Endothelial cell of umbilical vein (primary cell): ENCODE measurements at regions not wholly inside any gene's neighbourhood (a gene's known extent, or its start where the extent isn't known, plus 50 kb on each side); places are given as distances from the start of the nearest gene placed in this dataset.

Source experiments
- BruUV-seq: library from RNA; stranded (reverse); fragments of 400-500 nt; replicated peaks from 2 replicates; lab custom pipeline; 2021; lab: Mats Ljungman, UMichigan
- CTCF ChIA-PET: fragments of 300-600, 350-600 bp; sonication (Branson Sonifier 250); formaldehyde crosslinking; loops from one replicate; lab custom pipeline; 2021; ENCODE audit warnings: antibody characterized with exemption, inconsistent platforms; lab: Charles Lee
- POLR2A ChIA-PET: fragments of 300-600, 350-600 bp; sonication (Branson Sonifier 250); formaldehyde crosslinking; loops from one replicate; lab custom pipeline; 2021; ENCODE audit warnings: antibody characterized with exemption, inconsistent platforms; lab: Charles Lee
- DNase-seq: peaks from one replicate; pipeline ENCODE4 v3.0.0-alpha.2; 2011; ENCODE audit warnings: low read depth, low spot score
- FAIRE-seq: peaks from 2 replicates; lab custom pipeline; 2011; peaks lifted over from hg19 to GRCh38; lab: Jason Lieb, UNC
- H2AFZ ChIP-seq: 2 replicates; pipeline ENCODE4 v1.6.0; 2012; ENCODE audit warnings: low read depth, low read length, control low read depth, inconsistent platforms
- H3K27ac ChIP-seq: 2 replicates; pipeline ENCODE4 v1.5.1; 2011; ENCODE audit warnings: low read depth, mild to moderate bottlenecking, control low read depth, low read length, moderate library complexity; ENCODE audit not compliant: insufficient read depth
- H3K27me3 ChIP-seq, 2 experiments: 2 replicates each; pipeline versions ENCODE4 v1.6.0 to v1.6.1; 2011; ENCODE audit warnings: low read length in 2 of 2, mixed read lengths in 1 of 2; ENCODE audit not compliant: control insufficient read depth in 2 of 2, insufficient read depth in 2 of 2
- H3K36me3 ChIP-seq, 2 experiments: 2 replicates in 1 of 2; 3 replicates in 1 of 2; pipeline ENCODE4 v1.5.1; 2011; ENCODE audit warnings: low read length in 2 of 2, mild to moderate bottlenecking in 1 of 2, moderate library complexity in 1 of 2; ENCODE audit not compliant: control insufficient read depth in 2 of 2, insufficient read depth in 2 of 2; ENCODE audit errors: extremely low read depth in 1 of 2
- H3K4me1 ChIP-seq: 3 replicates; pipeline ENCODE4 v1.5.1; 2011; ENCODE audit warnings: mild to moderate bottlenecking, low read length; ENCODE audit not compliant: control insufficient read depth, insufficient read depth; ENCODE audit errors: extremely low read depth
- H3K4me2 ChIP-seq: 2 replicates; pipeline ENCODE4 v1.6.1; 2011; ENCODE audit warnings: low read length, control low read depth, mixed read lengths; ENCODE audit not compliant: insufficient read depth
- H3K4me3 ChIP-seq, 3 experiments: fragments of 200-600 bp in 1 of 3; sonication (generic), shearing (Covaris generic) in 1 of 3; replicated peaks in 1 of 3; 2 replicates each; pipeline ENCODE4 v1.5.1; 2011 to 2016; ENCODE audit warnings: control low read depth in 3 of 3, low read length in 3 of 3, mild to moderate bottlenecking in 2 of 3, inconsistent platforms in 1 of 3, low read depth in 1 of 3, moderate library complexity in 1 of 3; ENCODE audit not compliant: insufficient read depth in 1 of 3
- H3K79me2 ChIP-seq: 2 replicates; pipeline ENCODE4 v1.6.0; 2012; ENCODE audit warnings: low read length, inconsistent platforms; ENCODE audit not compliant: control insufficient read depth, insufficient read depth
- H3K9ac ChIP-seq: replicated peaks from 2 replicates; pipeline ENCODE3; 2011; ENCODE audit warnings: low read length, control low read depth; ENCODE audit not compliant: insufficient read depth; ENCODE audit errors: extremely low read depth
- H3K9me1 ChIP-seq: replicated peaks from 3 replicates; pipeline ENCODE4 v1.6.0; 2011; ENCODE audit warnings: mild to moderate bottlenecking, low read length; ENCODE audit not compliant: control insufficient read depth, insufficient read depth; ENCODE audit errors: extremely low read depth
- H3K9me3 ChIP-seq: replicated peaks from 2 replicates; pipeline ENCODE4 v1.5.1; 2012; ENCODE audit warnings: low read length, inconsistent platforms; ENCODE audit not compliant: control insufficient read depth, insufficient read depth
- H4K20me1 ChIP-seq: replicated peaks from 2 replicates; pipeline ENCODE3; 2011; ENCODE audit warnings: mild to moderate bottlenecking, low read length; ENCODE audit not compliant: control insufficient read depth, insufficient read depth; ENCODE audit errors: extremely low read depth
- FOS ChIP-seq: IDR thresholded peaks from 2 replicates; pipeline ENCODE4 v1.6.1; 2011; ENCODE audit warnings: mild to moderate bottlenecking, low read length, moderate library complexity, borderline replicate concordance; ENCODE audit not compliant: insufficient read depth
- GATA2 ChIP-seq: IDR thresholded peaks from 2 replicates; pipeline ENCODE4 v1.7.0; 2011; ENCODE audit warnings: low read depth, mild to moderate bottlenecking, moderate library complexity, mixed read lengths, low read length; ENCODE audit not compliant: insufficient read length, insufficient read depth
- JUN ChIP-seq: IDR thresholded peaks from 2 replicates; pipeline ENCODE4 v1.6.1; 2011; ENCODE audit warnings: borderline replicate concordance, low read depth; ENCODE audit not compliant: insufficient read length, insufficient read depth
- MYC ChIP-seq: IDR thresholded peaks from one replicate; pipeline ENCODE4 v1.6.1; 2011; ENCODE audit warnings: mild to moderate bottlenecking, low read depth, low read length
- POLR2A ChIP-seq: IDR thresholded peaks from 2 replicates; pipeline ENCODE4 v1.6.1; 2012; ENCODE audit warnings: low read depth, mild to moderate bottlenecking, control low read depth, low read length
- POLR2AphosphoS5 ChIP-seq: IDR thresholded peaks from 2 replicates; pipeline ENCODE4 v1.6.1; 2012; ENCODE audit warnings: low read depth, mild to moderate bottlenecking, control low read depth, low read length, moderate library complexity; ENCODE audit not compliant: insufficient read depth
- dilution Hi-C: fragments of 300-500 bp; cut with MboI; formaldehyde crosslinking; loops from one replicate; pipeline ENCODE4 v1.15.0; 2019; ENCODE audit warnings: low sequenced_read_pairs; ENCODE audit not compliant: extremely low pct_ligation_motif_present
- intact Hi-C: fragments of 100-400 bp; cut with micrococcal nuclease; formaldehyde crosslinking; loops from one replicate; pipeline ENCODE4 v1.10.0; 2022
- TF ChIP-seq, protein P1 (sequence below), 2 donors: IDR thresholded peaks; 1 replicate in 1 of 2; 2 replicates in 1 of 2; pipeline ENCODE4 v1.5.1; 2011; ENCODE audit warnings: low read length in 2 of 2, mild to moderate bottlenecking in 2 of 2, moderate library complexity in 2 of 2, control low read depth in 1 of 2, inconsistent platforms in 1 of 2, low read depth in 1 of 2; ENCODE audit not compliant: insufficient read depth in 1 of 2; ENCODE audit errors: extremely low read depth in 1 of 2
- TF ChIP-seq, protein P2 (sequence below): IDR thresholded peaks from 2 replicates; pipeline ENCODE4 v1.6.1; 2011; ENCODE audit not compliant: insufficient read depth, insufficient read length

DNA sequence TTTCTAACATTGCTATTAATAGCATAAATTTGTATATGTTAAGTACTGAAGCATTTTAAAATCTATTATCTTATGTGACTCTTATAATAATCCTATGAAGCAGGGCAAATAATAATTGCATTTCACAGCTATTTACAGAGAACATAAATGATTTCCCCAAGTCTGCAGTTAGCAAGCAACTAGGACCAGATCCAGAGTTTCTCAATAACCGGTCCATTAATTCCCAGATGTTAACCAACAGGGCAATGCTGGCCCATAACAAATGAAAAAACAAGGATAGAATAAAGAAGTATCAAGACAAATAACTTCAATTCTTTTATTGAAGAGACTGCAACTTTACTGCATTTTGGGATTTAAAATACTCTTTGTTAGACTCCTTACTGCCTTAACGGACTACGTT, 91.7 kb upstream of the SPTBN1 start:
- H3K9me3 ChIP-seq: no peaks in the 10 kb centered on the region
- H4K20me1 ChIP-seq: no peaks in the 10 kb centered on the region
- H3K4me1 ChIP-seq: peaks cover 15% of the 10 kb centered on the region
- no peaks in the 10 kb centered on the region for H3K9me1 ChIP-seq
- H3K27ac ChIP-seq: no peak overlapping the region
- DNase-seq (no peak), FAIRE-seq (no peak)
- intact Hi-C loops: loop anchor here (5.0 kb wide), 1 partner anchor 53 kb away; no protein-coding TSS in a partner anchor
- BruUV-seq: no TSS peak
- dilution Hi-C loops: no loop called here
- H3K27me3 ChIP-seq: no peaks in the 10 kb centered on the region
- no peak overlapping the region for H3K4me3 ChIP-seq
- H3K9ac ChIP-seq: no peak overlapping the region
- no peak overlapping the region for H3K4me2 ChIP-seq
- no peak overlapping the region for H2AFZ ChIP-seq
- no peaks in the 10 kb centered on the region for H3K36me3 ChIP-seq
- POLR2A ChIA-PET: no interaction called here
- H3K79me2 ChIP-seq: no peaks in the 10 kb centered on the region
- CTCF ChIA-PET: no interaction called here
- TF ChIP-seq, protein P1, sequence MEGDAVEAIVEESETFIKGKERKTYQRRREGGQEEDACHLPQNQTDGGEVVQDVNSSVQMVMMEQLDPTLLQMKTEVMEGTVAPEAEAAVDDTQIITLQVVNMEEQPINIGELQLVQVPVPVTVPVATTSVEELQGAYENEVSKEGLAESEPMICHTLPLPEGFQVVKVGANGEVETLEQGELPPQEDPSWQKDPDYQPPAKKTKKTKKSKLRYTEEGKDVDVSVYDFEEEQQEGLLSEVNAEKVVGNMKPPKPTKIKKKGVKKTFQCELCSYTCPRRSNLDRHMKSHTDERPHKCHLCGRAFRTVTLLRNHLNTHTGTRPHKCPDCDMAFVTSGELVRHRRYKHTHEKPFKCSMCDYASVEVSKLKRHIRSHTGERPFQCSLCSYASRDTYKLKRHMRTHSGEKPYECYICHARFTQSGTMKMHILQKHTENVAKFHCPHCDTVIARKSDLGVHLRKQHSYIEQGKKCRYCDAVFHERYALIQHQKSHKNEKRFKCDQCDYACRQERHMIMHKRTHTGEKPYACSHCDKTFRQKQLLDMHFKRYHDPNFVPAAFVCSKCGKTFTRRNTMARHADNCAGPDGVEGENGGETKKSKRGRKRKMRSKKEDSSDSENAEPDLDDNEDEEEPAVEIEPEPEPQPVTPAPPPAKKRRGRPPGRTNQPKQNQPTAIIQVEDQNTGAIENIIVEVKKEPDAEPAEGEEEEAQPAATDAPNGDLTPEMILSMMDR (IDR thresholded peaks at IDR 0.05; ENCODE audit: extremely low read depth in 1 of 2, insufficient read depth in 1 of 2, low read depth in 1 of 2, low read length in 2 of 2): no peak
- TF ChIP-seq, protein P2, sequence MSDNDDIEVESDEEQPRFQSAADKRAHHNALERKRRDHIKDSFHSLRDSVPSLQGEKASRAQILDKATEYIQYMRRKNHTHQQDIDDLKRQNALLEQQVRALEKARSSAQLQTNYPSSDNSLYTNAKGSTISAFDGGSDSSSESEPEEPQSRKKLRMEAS: no peak
- no peak for TF ChIP-seq POLR2AphosphoS5
- no peak for TF ChIP-seq POLR2A

DNA sequence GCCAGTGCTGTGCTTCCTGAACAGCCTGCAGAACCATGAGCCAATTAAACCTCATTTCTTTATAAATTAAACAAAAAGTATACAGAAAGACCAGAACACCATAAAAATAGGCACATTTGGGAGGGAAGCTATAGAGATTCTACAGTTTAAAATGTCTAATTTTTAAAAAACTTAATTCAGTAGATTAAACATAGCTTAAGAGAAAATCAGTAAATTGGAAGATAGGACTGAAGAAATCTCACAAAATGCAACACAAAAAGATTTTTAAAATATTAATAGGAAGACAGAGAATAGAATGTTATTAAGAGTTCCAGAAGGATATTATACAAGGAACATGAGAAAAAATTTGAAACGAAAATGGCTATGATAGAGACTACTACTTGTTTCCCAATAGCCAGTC, 90.5 kb upstream of the SPTBN1 start:
- intact Hi-C loops: no loop called here
- no peaks in the 10 kb centered on the region for H3K27me3 ChIP-seq
- H3K9ac ChIP-seq: no peak overlapping the region

More for the DNA sequence above, 90.5 kb upstream of the SPTBN1 start:
- FAIRE-seq (no peak), DNase-seq (no peak)
- peaks cover 3% of the 10 kb centered on the region for H3K4me1 ChIP-seq
- H3K4me3 ChIP-seq: no peak overlapping the region
- H3K36me3 ChIP-seq: no peaks in the 10 kb centered on the region
- no peak overlapping the region for H3K27ac ChIP-seq
- no peak overlapping the region for H2AFZ ChIP-seq
- ChIA-PET CTCF (no interaction called here), POLR2A (no interaction called here)
- no peak overlapping the region for H3K4me2 ChIP-seq
- H3K79me2 ChIP-seq: no peaks in the 10 kb centered on the region
- no peaks in the 10 kb centered on the region for H3K9me1 ChIP-seq
- H4K20me1 ChIP-seq: no peaks in the 10 kb centered on the region
- H3K9me3 ChIP-seq: no peaks in the 10 kb centered on the region
- TF ChIP-seq JUN: no peak
- no peak for TF ChIP-seq POLR2A
- TF ChIP-seq MYC: no peak
- TF ChIP-seq POLR2AphosphoS5: no peak
- TF ChIP-seq, protein P2: no peak
- TF ChIP-seq GATA2: no peak
- TF ChIP-seq, protein P1 (IDR thresholded peaks at IDR 0.05; ENCODE audit: extremely low read depth in 1 of 2, insufficient read depth in 1 of 2, low read depth in 1 of 2, low read length in 2 of 2): no peak
- TF ChIP-seq FOS: no peak
- dilution Hi-C loops: no loop called here
- BruUV-seq: no TSS peak
